HepG2 (cell line): ENCODE measurements at regions not wholly inside any gene's neighbourhood (a gene's known extent, or its start where the extent isn't known, plus 50 kb on each side); places are given as distances from the start of the nearest gene placed in this dataset.

Experiments
- DPF2 ChIP-seq: sonication (generic); formaldehyde crosslinking; IDR thresholded peaks from 2 replicates; pipeline ENCODE4 v1.4.0; 2020; ENCODE audit warnings: mild to moderate bottlenecking, low read depth, missing genetic modification reagents, borderline replicate concordance
- EP300 ChIP-seq, 3 experiments: sonication (generic) in 1 of 3; formaldehyde crosslinking in 1 of 3; IDR thresholded peaks; 2 replicates each; pipeline versions ENCODE4 v1.5.1 to v1.6.1; 2011 to 2020; ENCODE audit warnings: low read depth in 2 of 3, low read length in 2 of 3, borderline replicate concordance in 1 of 3, improper control_type of control experiment in 1 of 3, mild to moderate bottlenecking in 1 of 3, missing genetic modification reagents in 1 of 3, moderate library complexity in 1 of 3
- HNRNPL ChIP-seq: fragments of 200-400 bp; formaldehyde crosslinking; IDR thresholded peaks from 2 replicates; pipeline ENCODE4 v1.6.1; 2017; ENCODE audit warnings: mild to moderate bottlenecking, low read depth, low read length
- MAFK ChIP-seq, 2 experiments: IDR thresholded peaks in 1 of 2; conservative IDR thresholded peaks in 1 of 2; 2 replicates each; pipeline ENCODE4 v1.6.1; 2011; ENCODE audit warnings: improper control_type of control experiment in 2 of 2, low read length in 2 of 2
- MED13 ChIP-seq: sonication (generic); formaldehyde crosslinking; IDR thresholded peaks from 2 replicates; pipeline ENCODE4 v1.5.0; 2020; ENCODE audit warnings: missing genetic modification reagents
- NFIC ChIP-seq: IDR thresholded peaks from 2 replicates; pipeline ENCODE4 v1.6.1; 2012; ENCODE audit warnings: mild to moderate bottlenecking, low read length, inconsistent platforms
- NR2F2 ChIP-seq: IDR thresholded peaks from 2 replicates; pipeline ENCODE4 v1.6.1; 2012; ENCODE audit warnings: low read depth, inconsistent platforms, borderline replicate concordance
- PAX8 ChIP-seq: sonication (generic); formaldehyde crosslinking; IDR thresholded peaks from 2 replicates; pipeline ENCODE4 v1.8.0; 2022; ENCODE audit warnings: mild to moderate bottlenecking, missing genetic modification reagents, borderline replicate concordance
- PHF5A ChIP-seq: IDR thresholded peaks from one replicate; pipeline ENCODE4 v1.6.1; 2018; ENCODE audit warnings: low read depth, missing genetic modification reagents; ENCODE audit not compliant: unreplicated experiment
- STAT5B ChIP-seq: sonication (generic); formaldehyde crosslinking; IDR thresholded peaks from 2 replicates; pipeline ENCODE4 v1.4.0; 2020; ENCODE audit warnings: missing genetic modification reagents
- TCF7 ChIP-seq: sonication (generic); IDR thresholded peaks from 2 replicates; pipeline ENCODE4 v1.6.1; 2016; ENCODE audit warnings: antibody characterized with exemption, low read depth
- TEAD2 ChIP-seq: sonication (generic); formaldehyde crosslinking; IDR thresholded peaks from 2 replicates; pipeline ENCODE4 v1.9.0; 2021; ENCODE audit warnings: missing genetic modification reagents
- ZKSCAN1 ChIP-seq: fragments of 150-350 bp; IDR thresholded peaks from 2 replicates; pipeline ENCODE4 v1.6.1; 2014; ENCODE audit warnings: low read length
- TF ChIP-seq, protein P1 (sequence below): sonication (generic); formaldehyde crosslinking; IDR thresholded peaks from 2 replicates; pipeline ENCODE4 v1.4.0; 2020; ENCODE audit warnings: missing genetic modification reagents, mild to moderate bottlenecking, borderline replicate concordance
- TF ChIP-seq, protein P2 (sequence below): IDR thresholded peaks from 2 replicates; pipeline ENCODE4 v1.6.1; 2016; ENCODE audit warnings: low read depth
- TF ChIP-seq, protein P3 (sequence below): sonication (generic); formaldehyde crosslinking; IDR thresholded peaks from one replicate; pipeline ENCODE4 v1.5.1; 2020; ENCODE audit warnings: mild to moderate bottlenecking, missing genetic modification reagents; ENCODE audit errors: not compliant biosample characterization

DNA sequence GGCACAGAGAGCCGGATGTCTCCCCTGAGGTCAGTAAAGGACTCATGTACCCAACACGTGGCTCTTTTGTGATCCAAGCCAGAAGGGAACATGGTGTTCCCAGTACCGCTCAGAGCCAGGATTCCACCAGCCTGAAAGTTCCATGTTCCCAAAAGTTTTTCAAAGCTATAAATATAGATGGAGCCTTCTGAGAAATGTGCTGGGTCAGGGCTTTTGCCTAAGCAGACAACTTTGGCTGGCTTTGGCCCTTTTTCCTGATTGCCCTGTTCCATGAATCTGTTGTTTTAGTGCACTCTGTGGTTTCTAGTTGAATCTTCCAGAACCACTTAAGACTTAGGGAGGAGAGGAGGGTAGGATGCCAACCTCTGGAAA is 128.5 kb upstream of the HS3ST2 start (continued):
- TF ChIP-seq, protein P1, sequence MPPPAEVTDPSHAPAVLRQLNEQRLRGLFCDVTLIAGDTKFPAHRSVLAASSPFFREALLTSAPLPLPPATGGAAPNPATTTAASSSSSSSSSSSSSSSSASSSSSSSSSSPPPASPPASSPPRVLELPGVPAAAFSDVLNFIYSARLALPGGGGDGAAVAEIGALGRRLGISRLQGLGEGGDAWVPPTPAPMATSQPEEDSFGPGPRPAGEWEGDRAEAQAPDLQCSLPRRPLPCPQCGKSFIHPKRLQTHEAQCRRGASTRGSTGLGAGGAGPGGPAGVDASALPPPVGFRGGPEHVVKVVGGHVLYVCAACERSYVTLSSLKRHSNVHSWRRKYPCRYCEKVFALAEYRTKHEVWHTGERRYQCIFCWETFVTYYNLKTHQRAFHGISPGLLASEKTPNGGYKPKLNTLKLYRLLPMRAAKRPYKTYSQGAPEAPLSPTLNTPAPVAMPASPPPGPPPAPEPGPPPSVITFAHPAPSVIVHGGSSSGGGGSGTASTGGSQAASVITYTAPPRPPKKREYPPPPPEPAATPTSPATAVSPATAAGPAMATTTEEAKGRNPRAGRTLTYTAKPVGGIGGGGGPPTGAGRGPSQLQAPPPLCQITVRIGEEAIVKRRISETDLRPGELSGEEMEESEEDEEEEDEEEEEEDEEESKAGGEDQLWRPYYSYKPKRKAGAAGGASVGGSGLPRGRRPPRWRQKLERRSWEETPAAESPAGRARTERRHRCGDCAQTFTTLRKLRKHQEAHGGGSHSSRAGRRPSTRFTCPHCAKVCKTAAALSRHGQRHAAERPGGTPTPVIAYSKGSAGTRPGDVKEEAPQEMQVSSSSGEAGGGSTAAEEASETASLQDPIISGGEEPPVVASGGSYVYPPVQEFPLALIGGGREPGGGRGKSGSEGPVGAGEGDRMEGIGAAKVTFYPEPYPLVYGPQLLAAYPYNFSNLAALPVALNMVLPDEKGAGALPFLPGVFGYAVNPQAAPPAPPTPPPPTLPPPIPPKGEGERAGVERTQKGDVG, result no peak
- TF ChIP-seq PAX8 (CRISPR knock-in tag) (no peak), EP300 (IDR thresholded peaks at IDR 0.05; ENCODE audit: low read depth in 2 of 2, low read length in 2 of 2) (0 out of 4 replicates have a peak, but pooled peaks of 1 of the 2 experiments have one; percentile 26), EP300 (CRISPR knock-in tag; IDR thresholded peaks at IDR 0.05; ENCODE audit: borderline replicate concordance) (no peak), HNRNPL (no peak), TCF7 (no peak), STAT5B (CRISPR knock-in tag) (no peak), MED13 (CRISPR knock-in tag) (no peak), NR2F2 (no peak), ZKSCAN1 (no peak), PHF5A (CRISPR knock-in tag) (no peak), TEAD2 (CRISPR knock-in tag) (no peak), DPF2 (CRISPR knock-in tag) (no peak), MAFK (conservative IDR thresholded peaks at IDR 0.05 in 1 of 2, IDR thresholded peaks at IDR 0.05 in 1 of 2; ENCODE audit: low read length in 2 of 2) (peak; percentile 91 to 94), NFIC (no peak)
- TF ChIP-seq, protein P2, sequence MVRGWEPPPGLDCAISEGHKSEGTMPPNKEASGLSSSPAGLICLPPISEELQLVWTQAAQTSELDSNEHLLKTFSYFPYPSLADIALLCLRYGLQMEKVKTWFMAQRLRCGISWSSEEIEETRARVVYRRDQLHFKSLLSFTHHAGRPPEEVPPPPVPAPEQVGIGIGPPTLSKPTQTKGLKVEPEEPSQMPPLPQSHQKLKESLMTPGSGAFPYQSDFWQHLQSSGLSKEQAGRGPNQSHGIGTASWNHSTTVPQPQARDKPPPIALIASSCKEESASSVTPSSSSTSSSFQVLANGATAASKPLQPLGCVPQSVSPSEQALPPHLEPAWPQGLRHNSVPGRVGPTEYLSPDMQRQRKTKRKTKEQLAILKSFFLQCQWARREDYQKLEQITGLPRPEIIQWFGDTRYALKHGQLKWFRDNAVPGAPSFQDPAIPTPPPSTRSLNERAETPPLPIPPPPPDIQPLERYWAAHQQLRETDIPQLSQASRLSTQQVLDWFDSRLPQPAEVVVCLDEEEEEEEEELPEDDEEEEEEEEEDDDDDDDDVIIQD (CRISPR knock-in tag), result no peak
- TF ChIP-seq, protein P3, sequence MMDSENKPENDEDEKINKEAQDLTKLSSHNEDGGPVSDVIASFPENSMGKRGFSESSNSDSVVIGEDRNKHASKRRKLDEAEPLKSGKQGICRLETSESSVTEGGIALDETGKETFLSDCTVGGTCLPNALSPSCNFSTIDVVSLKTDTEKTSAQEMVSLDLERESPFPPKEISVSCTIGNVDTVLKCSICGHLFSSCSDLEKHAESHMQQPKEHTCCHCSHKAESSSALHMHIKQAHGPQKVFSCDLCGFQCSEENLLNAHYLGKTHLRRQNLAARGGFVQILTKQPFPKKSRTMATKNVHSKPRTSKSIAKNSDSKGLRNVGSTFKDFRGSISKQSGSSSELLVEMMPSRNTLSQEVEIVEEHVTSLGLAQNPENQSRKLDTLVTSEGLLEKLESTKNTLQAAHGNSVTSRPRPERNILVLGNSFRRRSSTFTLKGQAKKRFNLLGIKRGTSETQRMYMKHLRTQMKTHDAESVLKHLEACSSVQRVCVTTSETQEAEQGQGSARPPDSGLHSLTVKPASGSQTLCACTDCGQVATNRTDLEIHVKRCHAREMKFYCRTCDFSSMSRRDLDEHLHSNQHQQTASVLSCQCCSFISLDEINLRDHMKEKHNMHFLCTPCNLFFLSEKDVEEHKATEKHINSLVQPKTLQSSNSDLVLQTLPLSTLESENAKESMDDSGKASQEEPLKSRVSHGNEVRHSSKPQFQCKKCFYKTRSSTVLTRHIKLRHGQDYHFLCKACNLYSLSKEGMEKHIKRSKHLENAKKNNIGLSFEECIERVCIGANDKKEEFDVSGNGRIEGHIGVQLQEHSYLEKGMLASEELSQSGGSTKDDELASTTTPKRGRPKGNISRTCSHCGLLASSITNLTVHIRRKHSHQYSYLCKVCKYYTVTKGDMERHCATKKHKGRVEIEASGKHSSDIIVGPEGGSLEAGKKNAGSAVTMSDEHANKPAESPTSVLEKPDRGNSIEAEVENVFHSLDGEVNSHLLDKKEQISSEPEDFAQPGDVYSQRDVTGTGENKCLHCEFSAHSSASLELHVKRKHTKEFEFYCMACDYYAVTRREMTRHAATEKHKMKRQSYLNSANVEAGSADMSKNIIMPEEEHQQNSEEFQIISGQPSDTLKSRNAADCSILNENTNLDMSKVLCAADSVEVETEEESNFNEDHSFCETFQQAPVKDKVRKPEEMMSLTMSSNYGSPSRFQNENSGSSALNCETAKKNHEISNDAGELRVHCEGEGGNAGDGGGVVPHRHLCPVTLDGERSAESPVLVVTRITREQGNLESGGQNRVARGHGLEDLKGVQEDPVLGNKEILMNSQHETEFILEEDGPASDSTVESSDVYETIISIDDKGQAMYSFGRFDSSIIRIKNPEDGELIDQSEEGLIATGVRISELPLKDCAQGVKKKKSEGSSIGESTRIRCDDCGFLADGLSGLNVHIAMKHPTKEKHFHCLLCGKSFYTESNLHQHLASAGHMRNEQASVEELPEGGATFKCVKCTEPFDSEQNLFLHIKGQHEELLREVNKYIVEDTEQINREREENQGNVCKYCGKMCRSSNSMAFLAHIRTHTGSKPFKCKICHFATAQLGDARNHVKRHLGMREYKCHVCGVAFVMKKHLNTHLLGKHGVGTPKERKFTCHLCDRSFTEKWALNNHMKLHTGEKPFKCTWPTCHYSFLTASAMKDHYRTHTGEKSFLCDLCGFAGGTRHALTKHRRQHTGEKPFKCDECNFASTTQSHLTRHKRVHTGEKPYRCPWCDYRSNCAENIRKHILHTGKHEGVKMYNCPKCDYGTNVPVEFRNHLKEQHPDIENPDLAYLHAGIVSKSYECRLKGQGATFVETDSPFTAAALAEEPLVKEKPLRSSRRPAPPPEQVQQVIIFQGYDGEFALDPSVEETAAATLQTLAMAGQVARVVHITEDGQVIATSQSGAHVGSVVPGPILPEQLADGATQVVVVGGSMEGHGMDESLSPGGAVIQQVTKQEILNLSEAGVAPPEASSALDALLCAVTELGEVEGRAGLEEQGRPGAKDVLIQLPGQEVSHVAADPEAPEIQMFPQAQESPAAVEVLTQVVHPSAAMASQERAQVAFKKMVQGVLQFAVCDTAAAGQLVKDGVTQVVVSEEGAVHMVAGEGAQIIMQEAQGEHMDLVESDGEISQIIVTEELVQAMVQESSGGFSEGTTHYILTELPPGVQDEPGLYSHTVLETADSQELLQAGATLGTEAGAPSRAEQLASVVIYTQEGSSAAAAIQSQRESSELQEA (CRISPR knock-in tag), result no peak
